Endothelial cell of umbilical vein (primary cell): ENCODE measurements at regions not wholly inside any gene's neighbourhood (a gene's known extent, or its start where the extent isn't known, plus 50 kb on each side); places are given as distances from the start of the nearest gene placed in this dataset.

ENCODE experiments used
- BruUV-seq: library from RNA; stranded (reverse); fragments of 400-500 nt; replicated peaks from 2 replicates; lab custom pipeline; 2021; lab: Mats Ljungman, UMichigan
- CTCF ChIA-PET: fragments of 300-600, 350-600 bp; sonication (Branson Sonifier 250); formaldehyde crosslinking; loops from one replicate; lab custom pipeline; 2021; ENCODE audit warnings: antibody characterized with exemption, inconsistent platforms; lab: Charles Lee
- POLR2A ChIA-PET: fragments of 300-600, 350-600 bp; sonication (Branson Sonifier 250); formaldehyde crosslinking; loops from one replicate; lab custom pipeline; 2021; ENCODE audit warnings: antibody characterized with exemption, inconsistent platforms; lab: Charles Lee
- DNase-seq: peaks from one replicate; pipeline ENCODE4 v3.0.0-alpha.2; 2011; ENCODE audit warnings: low read depth, low spot score
- FAIRE-seq: peaks from 2 replicates; lab custom pipeline; 2011; peaks lifted over from hg19 to GRCh38; lab: Jason Lieb, UNC
- H2AFZ ChIP-seq: 2 replicates; pipeline ENCODE4 v1.6.0; 2012; ENCODE audit warnings: low read depth, low read length, control low read depth, inconsistent platforms
- H3K27ac ChIP-seq: 2 replicates; pipeline ENCODE4 v1.5.1; 2011; ENCODE audit warnings: low read depth, mild to moderate bottlenecking, control low read depth, low read length, moderate library complexity; ENCODE audit not compliant: insufficient read depth
- H3K27me3 ChIP-seq, 2 experiments: 2 replicates each; pipeline versions ENCODE4 v1.6.0 to v1.6.1; 2011; ENCODE audit warnings: low read length in 2 of 2, mixed read lengths in 1 of 2; ENCODE audit not compliant: control insufficient read depth in 2 of 2, insufficient read depth in 2 of 2
- H3K36me3 ChIP-seq, 2 experiments: 2 replicates in 1 of 2; 3 replicates in 1 of 2; pipeline ENCODE4 v1.5.1; 2011; ENCODE audit warnings: low read length in 2 of 2, mild to moderate bottlenecking in 1 of 2, moderate library complexity in 1 of 2; ENCODE audit not compliant: control insufficient read depth in 2 of 2, insufficient read depth in 2 of 2; ENCODE audit errors: extremely low read depth in 1 of 2
- H3K4me1 ChIP-seq: 3 replicates; pipeline ENCODE4 v1.5.1; 2011; ENCODE audit warnings: mild to moderate bottlenecking, low read length; ENCODE audit not compliant: control insufficient read depth, insufficient read depth; ENCODE audit errors: extremely low read depth
- H3K4me2 ChIP-seq: 2 replicates; pipeline ENCODE4 v1.6.1; 2011; ENCODE audit warnings: low read length, control low read depth, mixed read lengths; ENCODE audit not compliant: insufficient read depth
- H3K4me3 ChIP-seq, 3 experiments: fragments of 200-600 bp in 1 of 3; sonication (generic), shearing (Covaris generic) in 1 of 3; replicated peaks in 1 of 3; 2 replicates each; pipeline ENCODE4 v1.5.1; 2011 to 2016; ENCODE audit warnings: control low read depth in 3 of 3, low read length in 3 of 3, mild to moderate bottlenecking in 2 of 3, inconsistent platforms in 1 of 3, low read depth in 1 of 3, moderate library complexity in 1 of 3; ENCODE audit not compliant: insufficient read depth in 1 of 3
- H3K79me2 ChIP-seq: 2 replicates; pipeline ENCODE4 v1.6.0; 2012; ENCODE audit warnings: low read length, inconsistent platforms; ENCODE audit not compliant: control insufficient read depth, insufficient read depth
- H3K9ac ChIP-seq: replicated peaks from 2 replicates; pipeline ENCODE3; 2011; ENCODE audit warnings: low read length, control low read depth; ENCODE audit not compliant: insufficient read depth; ENCODE audit errors: extremely low read depth
- H3K9me1 ChIP-seq: replicated peaks from 3 replicates; pipeline ENCODE4 v1.6.0; 2011; ENCODE audit warnings: mild to moderate bottlenecking, low read length; ENCODE audit not compliant: control insufficient read depth, insufficient read depth; ENCODE audit errors: extremely low read depth
- H3K9me3 ChIP-seq: replicated peaks from 2 replicates; pipeline ENCODE4 v1.5.1; 2012; ENCODE audit warnings: low read length, inconsistent platforms; ENCODE audit not compliant: control insufficient read depth, insufficient read depth
- H4K20me1 ChIP-seq: replicated peaks from 2 replicates; pipeline ENCODE3; 2011; ENCODE audit warnings: mild to moderate bottlenecking, low read length; ENCODE audit not compliant: control insufficient read depth, insufficient read depth; ENCODE audit errors: extremely low read depth
- EZH2 ChIP-seq: IDR thresholded peaks from 2 replicates; pipeline ENCODE4 v1.6.1; 2012; ENCODE audit warnings: borderline replicate concordance, low read depth, mild to moderate bottlenecking, moderate library complexity, low read length, inconsistent platforms; ENCODE audit not compliant: severe bottlenecking
- FOS ChIP-seq: IDR thresholded peaks from 2 replicates; pipeline ENCODE4 v1.6.1; 2011; ENCODE audit warnings: mild to moderate bottlenecking, low read length, moderate library complexity, borderline replicate concordance; ENCODE audit not compliant: insufficient read depth
- GATA2 ChIP-seq: IDR thresholded peaks from 2 replicates; pipeline ENCODE4 v1.7.0; 2011; ENCODE audit warnings: low read depth, mild to moderate bottlenecking, moderate library complexity, mixed read lengths, low read length; ENCODE audit not compliant: insufficient read length, insufficient read depth
- JUN ChIP-seq: IDR thresholded peaks from 2 replicates; pipeline ENCODE4 v1.6.1; 2011; ENCODE audit warnings: borderline replicate concordance, low read depth; ENCODE audit not compliant: insufficient read length, insufficient read depth
- MYC ChIP-seq: IDR thresholded peaks from one replicate; pipeline ENCODE4 v1.6.1; 2011; ENCODE audit warnings: mild to moderate bottlenecking, low read depth, low read length
- POLR2A ChIP-seq: IDR thresholded peaks from 2 replicates; pipeline ENCODE4 v1.6.1; 2012; ENCODE audit warnings: low read depth, mild to moderate bottlenecking, control low read depth, low read length
- POLR2AphosphoS5 ChIP-seq: IDR thresholded peaks from 2 replicates; pipeline ENCODE4 v1.6.1; 2012; ENCODE audit warnings: low read depth, mild to moderate bottlenecking, control low read depth, low read length, moderate library complexity; ENCODE audit not compliant: insufficient read depth
- dilution Hi-C: fragments of 300-500 bp; cut with MboI; formaldehyde crosslinking; loops from one replicate; pipeline ENCODE4 v1.15.0; 2019; ENCODE audit warnings: low sequenced_read_pairs; ENCODE audit not compliant: extremely low pct_ligation_motif_present
- intact Hi-C: fragments of 100-400 bp; cut with micrococcal nuclease; formaldehyde crosslinking; loops from one replicate; pipeline ENCODE4 v1.10.0; 2022
- TF ChIP-seq, protein P1 (sequence below): IDR thresholded peaks from 2 replicates; pipeline ENCODE4 v1.6.1; 2011; ENCODE audit not compliant: insufficient read depth, insufficient read length
- TF ChIP-seq, protein P2 (sequence below), 2 donors: IDR thresholded peaks; 1 replicate in 1 of 2; 2 replicates in 1 of 2; pipeline ENCODE4 v1.5.1; 2011; ENCODE audit warnings: low read length in 2 of 2, mild to moderate bottlenecking in 2 of 2, moderate library complexity in 2 of 2, control low read depth in 1 of 2, inconsistent platforms in 1 of 2, low read depth in 1 of 2; ENCODE audit not compliant: insufficient read depth in 1 of 2; ENCODE audit errors: extremely low read depth in 1 of 2

DNA sequence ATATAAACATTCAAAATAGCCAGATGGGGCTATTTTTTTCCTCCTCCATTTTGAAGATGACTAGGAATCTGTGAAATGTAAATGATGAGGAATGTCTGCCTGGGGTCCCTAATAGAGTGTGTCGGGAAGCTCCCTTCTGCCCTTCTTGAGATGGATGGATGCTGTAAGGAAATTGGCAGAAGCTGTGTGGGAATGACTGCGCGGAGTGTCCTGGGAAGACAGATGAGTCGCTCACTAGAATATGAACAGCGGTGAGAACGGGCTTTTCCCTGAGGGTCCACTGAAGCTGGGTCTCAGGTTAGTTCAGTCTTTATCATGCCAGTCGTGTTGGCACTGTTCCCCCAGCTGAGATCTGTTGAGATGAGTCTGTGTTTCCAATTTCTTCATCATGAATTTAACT lies 75.1 kb upstream of the PLPP4 start:
- no peaks in the 10 kb centered on the region for H3K4me1 ChIP-seq
- no peak overlapping the region for H3K9ac ChIP-seq
- no peak overlapping the region for H3K27ac ChIP-seq
- no peak overlapping the region for H2AFZ ChIP-seq
- no peaks in the 10 kb centered on the region for H3K9me3 ChIP-seq
- ChIA-PET POLR2A (no interaction called here), CTCF (interaction anchor here (1.0 kb wide), 1 partner anchor 11 kb away, joined by 5 read pairs; no protein-coding TSS in a partner anchor)
- H3K9me1 ChIP-seq: no peaks in the 10 kb centered on the region
- no TSS peak for BruUV-seq
- FAIRE-seq: no peak
- H3K79me2 ChIP-seq: no peaks in the 10 kb centered on the region
- dilution Hi-C loops: no loop called here
- no peak for DNase-seq
- TF ChIP-seq POLR2A (no peak), GATA2 (no peak), FOS (no peak), JUN (no peak), EZH2 (no peak), MYC (no peak), POLR2AphosphoS5 (no peak)
- TF ChIP-seq, protein P1, sequence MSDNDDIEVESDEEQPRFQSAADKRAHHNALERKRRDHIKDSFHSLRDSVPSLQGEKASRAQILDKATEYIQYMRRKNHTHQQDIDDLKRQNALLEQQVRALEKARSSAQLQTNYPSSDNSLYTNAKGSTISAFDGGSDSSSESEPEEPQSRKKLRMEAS: no peak
- TF ChIP-seq, protein P2, sequence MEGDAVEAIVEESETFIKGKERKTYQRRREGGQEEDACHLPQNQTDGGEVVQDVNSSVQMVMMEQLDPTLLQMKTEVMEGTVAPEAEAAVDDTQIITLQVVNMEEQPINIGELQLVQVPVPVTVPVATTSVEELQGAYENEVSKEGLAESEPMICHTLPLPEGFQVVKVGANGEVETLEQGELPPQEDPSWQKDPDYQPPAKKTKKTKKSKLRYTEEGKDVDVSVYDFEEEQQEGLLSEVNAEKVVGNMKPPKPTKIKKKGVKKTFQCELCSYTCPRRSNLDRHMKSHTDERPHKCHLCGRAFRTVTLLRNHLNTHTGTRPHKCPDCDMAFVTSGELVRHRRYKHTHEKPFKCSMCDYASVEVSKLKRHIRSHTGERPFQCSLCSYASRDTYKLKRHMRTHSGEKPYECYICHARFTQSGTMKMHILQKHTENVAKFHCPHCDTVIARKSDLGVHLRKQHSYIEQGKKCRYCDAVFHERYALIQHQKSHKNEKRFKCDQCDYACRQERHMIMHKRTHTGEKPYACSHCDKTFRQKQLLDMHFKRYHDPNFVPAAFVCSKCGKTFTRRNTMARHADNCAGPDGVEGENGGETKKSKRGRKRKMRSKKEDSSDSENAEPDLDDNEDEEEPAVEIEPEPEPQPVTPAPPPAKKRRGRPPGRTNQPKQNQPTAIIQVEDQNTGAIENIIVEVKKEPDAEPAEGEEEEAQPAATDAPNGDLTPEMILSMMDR (IDR thresholded peaks at IDR 0.05; ENCODE audit: extremely low read depth in 1 of 2, insufficient read depth in 1 of 2, low read depth in 1 of 2, low read length in 2 of 2): no peak
- no peaks in the 10 kb centered on the region for H3K36me3 ChIP-seq
- peaks cover 0 to 2% of the 10 kb centered on the region in 2 experiments for H3K27me3 ChIP-seq
- H3K4me2 ChIP-seq: no peak overlapping the region
- H4K20me1 ChIP-seq: no peaks in the 10 kb centered on the region
- no peak overlapping the region for H3K4me3 ChIP-seq
- intact Hi-C loops: no loop called here
